SJCRH30 (cell line): ENCODE measurements at regions not wholly inside any gene's neighbourhood (a gene's known extent, or its start where the extent isn't known, plus 50 kb on each side); places are given as distances from the start of the nearest gene placed in this dataset.
A peak's percentile ranks its signal among the peaks of the same experiment; 100 is the strongest.

Experiments used
- DNase-seq, 2 experiments: peaks; one replicate each; pipeline ENCODE4 v3.0.0-alpha.2; 2015 to 2020
- H3K27ac ChIP-seq: fragments of 250-450 bp; sonication (Bioruptor Pico); 2 replicates; pipeline ENCODE4 v1.5.1; 2020; ENCODE audit warnings: mild to moderate bottlenecking, moderate library complexity
- H3K27me3 ChIP-seq: fragments of 250-450 bp; sonication (Bioruptor Pico); 2 replicates; pipeline ENCODE4 v1.5.1; 2020; ENCODE audit warnings: mild to moderate bottlenecking, moderate library complexity
- H3K36me3 ChIP-seq: fragments of 250-450 bp; sonication (Bioruptor Pico); 2 replicates; pipeline ENCODE4 v1.5.1; 2020; ENCODE audit warnings: mild to moderate bottlenecking, moderate library complexity
- H3K4me1 ChIP-seq: fragments of 250-450 bp; sonication (Bioruptor Pico); 2 replicates; pipeline ENCODE4 v1.5.1; 2020; ENCODE audit warnings: mild to moderate bottlenecking, moderate library complexity
- H3K4me3 ChIP-seq: fragments of 250-450 bp; sonication (Bioruptor Pico); 2 replicates; pipeline ENCODE4 v1.5.1; 2020; ENCODE audit warnings: mild to moderate bottlenecking, moderate library complexity
- H3K9me3 ChIP-seq: fragments of 250-450 bp; sonication (Bioruptor Pico); replicated peaks from 2 replicates; pipeline ENCODE4 v1.5.1; 2020; ENCODE audit warnings: mild to moderate bottlenecking, moderate library complexity

DNA sequence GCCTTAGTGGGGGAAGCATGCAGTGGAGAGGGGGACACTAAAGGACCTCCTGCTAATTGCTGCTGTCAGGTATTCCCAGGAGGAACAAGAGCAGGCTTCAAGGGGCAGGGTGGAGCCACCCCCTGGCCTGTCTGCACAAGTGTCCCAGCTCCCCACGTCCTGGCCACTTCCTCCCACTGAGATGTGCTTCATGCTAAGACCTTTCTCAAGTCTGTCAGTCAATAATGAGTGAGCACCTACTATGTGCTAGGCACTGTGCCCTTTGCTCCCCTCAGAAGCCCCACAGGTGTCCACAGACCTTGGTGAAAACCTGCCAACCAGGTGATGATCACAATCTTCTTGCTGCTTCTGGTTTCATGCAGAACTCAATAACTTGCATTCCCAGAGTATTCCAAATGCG, 147.9 kb downstream of the UNC5CL start:
- no peaks in the 10 kb centered on the region for H3K9me3 ChIP-seq
- no peak overlapping the region for H3K4me3 ChIP-seq
- no peaks in the 10 kb centered on the region for H3K36me3 ChIP-seq
- DNase-seq = no peak
- 0 out of 2 replicates have a peak, but pooled peaks cover 2% of the 10 kb centered on the region for H3K27me3 ChIP-seq
- H3K27ac ChIP-seq = no peak overlapping the region
- H3K4me1 ChIP-seq = no peaks in the 10 kb centered on the region

DNA sequence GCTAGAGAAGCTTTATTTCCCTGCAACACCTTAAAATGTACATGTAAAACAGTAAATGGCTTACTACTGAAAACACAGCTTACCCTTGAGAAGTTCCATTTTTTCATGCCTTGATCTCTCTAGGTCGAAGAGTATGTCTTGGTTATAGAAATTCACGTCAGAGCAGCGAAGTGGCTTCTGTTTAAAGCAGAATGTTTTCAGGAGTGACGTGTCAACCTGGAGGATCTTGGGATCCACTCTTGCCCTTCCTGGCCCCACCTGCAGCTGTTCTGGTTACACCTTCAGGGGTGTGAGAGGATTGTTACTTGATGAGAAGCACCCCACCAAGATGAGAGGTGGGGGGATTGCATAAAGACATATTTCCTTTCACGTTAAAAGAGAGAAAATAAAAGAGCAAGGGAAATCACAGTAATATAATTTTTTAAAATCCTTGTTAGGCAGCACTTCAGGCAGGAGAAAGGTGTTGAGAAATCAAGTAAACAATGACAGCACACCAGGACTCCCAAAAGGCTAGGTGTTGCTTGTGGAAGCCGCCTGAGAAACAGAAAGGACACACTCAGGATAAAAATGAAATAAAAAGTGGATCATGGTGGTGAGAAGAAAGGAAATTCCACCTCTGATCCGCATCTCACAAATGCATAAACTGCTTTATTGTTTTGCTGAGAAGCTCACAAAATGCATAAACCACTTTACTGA, 149.7 kb downstream of the UNC5CL start:
- H3K36me3 ChIP-seq = no peaks in the 10 kb centered on the region
- H3K4me1 ChIP-seq = no peaks in the 10 kb centered on the region
- no peak for DNase-seq
- H3K9me3 ChIP-seq = no peaks in the 10 kb centered on the region
- H3K27ac ChIP-seq = no peak overlapping the region
- 0 out of 2 replicates have a peak, but pooled peaks cover 2% of the 10 kb centered on the region for H3K27me3 ChIP-seq
- H3K4me3 ChIP-seq = no peak overlapping the region

DNA sequence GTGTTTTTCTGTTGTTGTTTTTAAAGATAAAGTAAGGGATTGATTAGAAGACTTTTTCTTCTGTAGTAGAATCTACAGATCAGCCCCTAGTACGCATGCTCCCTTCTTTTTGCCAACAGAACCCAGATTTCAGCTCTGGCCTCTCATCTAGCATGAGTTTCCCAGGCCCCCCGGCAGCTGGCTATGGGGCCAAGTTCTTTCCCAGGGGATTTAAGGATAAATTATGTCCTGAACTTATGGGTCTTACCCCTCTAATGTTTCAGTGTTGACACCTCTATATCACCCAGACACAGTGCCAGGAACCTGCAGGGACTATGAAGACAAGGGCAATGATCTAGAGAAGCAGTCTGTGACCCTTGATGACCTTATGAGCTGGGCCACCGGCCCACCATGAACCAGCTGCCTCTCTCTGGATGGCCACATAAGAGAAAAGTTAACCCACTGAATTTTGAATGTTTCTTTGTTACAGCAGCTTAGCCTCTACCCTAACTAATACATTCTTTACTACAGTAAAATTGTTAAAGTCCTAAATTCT, 150.5 kb downstream of the UNC5CL start:
- Histone ChIP-seq H3K27ac (no peak overlapping the region), H3K36me3 (no peaks in the 10 kb centered on the region), H3K9me3 (no peaks in the 10 kb centered on the region), H3K4me3 (no peak overlapping the region), H3K4me1 (no peaks in the 10 kb centered on the region), H3K27me3 (no peaks in the 10 kb centered on the region)
- DNase-seq = no peak

DNA sequence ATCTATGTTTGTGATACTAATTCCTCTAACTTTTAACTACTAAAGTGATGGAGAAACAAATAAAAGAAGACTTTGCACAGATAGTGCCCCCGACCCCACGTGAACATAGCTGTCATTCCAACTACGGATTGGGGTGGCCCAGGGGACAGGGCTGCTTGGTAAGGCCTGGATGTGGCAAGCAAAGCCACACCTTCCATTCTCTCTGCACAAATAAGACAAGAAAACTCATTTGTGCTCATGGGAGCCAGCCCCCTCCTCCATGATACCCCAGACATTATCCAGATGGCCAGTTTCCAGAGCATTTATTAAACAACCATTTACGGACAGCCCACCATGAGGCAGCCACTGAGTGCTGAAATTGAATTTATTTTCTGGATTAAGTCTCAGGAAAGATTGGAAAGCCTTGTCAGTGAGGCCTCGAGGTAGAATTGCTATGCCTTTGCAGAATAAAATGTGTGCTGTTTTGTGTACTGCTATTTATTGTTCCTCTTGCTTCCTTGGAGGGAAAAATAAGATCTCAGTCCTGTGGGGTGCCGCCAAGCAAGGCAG, 151.2 kb downstream of the UNC5CL start:
- Histone ChIP-seq H3K27ac (no peak overlapping the region), H3K27me3 (no peaks in the 10 kb centered on the region), H3K4me1 (no peaks in the 10 kb centered on the region), H3K36me3 (no peaks in the 10 kb centered on the region), H3K4me3 (no peak overlapping the region), H3K9me3 (no peaks in the 10 kb centered on the region)
- DNase-seq = no peak

DNA sequence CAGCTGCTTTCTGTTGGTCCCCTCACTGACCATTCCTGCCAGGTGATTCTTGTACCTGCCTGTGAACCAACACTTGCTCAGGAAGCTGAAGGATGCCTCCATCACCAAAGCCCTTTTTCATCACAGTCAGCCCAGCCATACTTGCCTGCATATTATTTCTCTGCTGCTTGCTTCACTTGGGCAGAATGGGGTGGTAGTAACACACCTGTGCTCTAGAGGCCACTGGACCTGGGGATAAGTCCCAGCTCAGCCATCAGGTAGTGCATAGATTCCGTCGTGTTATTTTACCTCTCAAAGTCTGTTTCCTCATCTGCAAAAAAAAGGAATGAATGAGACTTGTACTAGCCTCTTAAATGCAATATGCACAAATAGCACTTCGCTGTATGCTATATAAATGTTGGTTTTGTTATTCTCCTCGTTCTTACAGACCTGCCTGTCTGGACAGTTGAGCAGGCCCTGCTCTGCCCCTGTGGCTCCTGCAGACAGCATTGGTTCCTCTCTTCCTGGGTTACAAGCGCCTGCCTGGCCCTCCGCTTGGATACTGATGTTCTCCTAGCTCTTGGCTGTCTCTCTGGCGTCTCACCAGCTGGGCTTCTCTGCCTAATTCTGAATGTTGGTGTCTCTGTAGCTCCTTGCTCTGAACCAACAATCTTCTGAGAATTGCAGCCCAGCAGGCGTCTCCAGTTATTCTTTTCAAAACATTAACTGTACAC, 151.8 kb downstream of the UNC5CL start:
- H3K27me3 ChIP-seq = no peaks in the 10 kb centered on the region
- H3K4me3 ChIP-seq = no peak overlapping the region
- no peak for DNase-seq
- no peaks in the 10 kb centered on the region for H3K36me3 ChIP-seq
- H3K27ac ChIP-seq = no peak overlapping the region
- H3K4me1 ChIP-seq = no peaks in the 10 kb centered on the region
- H3K9me3 ChIP-seq = no peaks in the 10 kb centered on the region

DNA sequence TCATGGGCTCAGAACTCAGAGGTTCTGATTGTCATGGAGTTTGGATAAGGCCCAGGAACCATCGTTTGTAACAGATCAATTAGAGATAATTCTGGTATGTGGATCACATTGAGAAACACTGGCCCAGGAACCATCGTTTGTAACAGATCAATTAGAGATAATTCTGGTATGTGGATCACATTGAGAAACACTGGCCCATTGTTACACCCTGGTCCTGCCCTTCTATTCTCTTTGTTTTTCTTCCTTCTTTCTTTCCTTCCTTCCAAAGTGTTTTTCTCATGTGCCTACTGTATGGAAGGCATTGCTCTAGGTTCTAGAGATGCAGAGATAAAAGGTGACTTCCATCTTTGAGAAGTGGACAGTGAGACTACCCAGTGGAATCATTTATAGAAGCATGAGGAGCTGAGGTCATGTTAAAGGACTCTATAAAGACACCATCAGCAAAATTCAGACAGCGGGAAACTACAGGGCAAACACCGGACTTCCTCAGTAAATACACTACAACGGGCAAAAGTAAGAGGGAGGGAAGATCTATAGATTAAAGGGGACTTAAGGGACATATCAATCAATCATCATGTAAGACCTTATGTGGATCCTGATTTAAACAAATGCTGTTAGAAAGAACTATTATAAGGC, 153.8 kb downstream of the UNC5CL start:
- H3K27ac ChIP-seq = no peak overlapping the region
- no peaks in the 10 kb centered on the region for H3K9me3 ChIP-seq
- H3K36me3 ChIP-seq = no peaks in the 10 kb centered on the region
- DNase-seq = no peak
- no peaks in the 10 kb centered on the region for H3K4me1 ChIP-seq
- H3K4me3 ChIP-seq = no peak overlapping the region
- H3K27me3 ChIP-seq = no peaks in the 10 kb centered on the region

DNA sequence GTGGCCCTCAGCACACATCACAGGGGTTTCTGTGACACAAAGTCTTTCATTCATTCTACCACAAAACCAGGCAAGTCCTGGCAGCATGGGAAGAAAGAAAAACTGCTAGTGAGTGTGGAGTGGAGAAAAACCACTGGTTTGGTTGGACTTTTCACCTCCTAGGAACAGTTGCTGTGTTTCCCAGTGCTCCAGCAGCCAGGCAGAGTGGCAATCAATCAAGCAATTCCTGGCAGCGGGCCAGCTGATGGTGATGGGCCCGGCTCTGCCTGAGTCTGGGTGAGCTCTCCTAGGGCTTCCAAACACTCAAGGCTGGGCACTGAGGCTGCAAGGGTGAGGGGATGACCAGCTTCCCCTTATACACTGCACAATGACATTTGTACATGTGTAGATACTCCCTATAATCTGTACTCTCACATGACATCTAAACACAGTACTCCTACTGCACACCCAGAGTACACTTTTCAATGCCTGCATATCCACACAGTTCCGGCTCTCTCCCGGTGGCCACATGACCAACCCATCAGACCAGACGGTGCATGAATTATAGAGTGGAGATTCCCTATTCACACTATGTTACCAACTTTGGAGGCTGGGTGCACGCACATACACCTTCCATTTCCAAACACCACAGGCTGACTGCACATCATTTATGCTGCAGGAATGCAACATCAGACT, 156.6 kb downstream of the UNC5CL start:
- H3K27ac ChIP-seq = no peak overlapping the region
- H3K4me3 ChIP-seq = no peak overlapping the region
- H3K4me1 ChIP-seq = no peaks in the 10 kb centered on the region
- H3K27me3 ChIP-seq = no peaks in the 10 kb centered on the region
- H3K9me3 ChIP-seq = peaks cover 4% of the 10 kb centered on the region; the same call in 1 of the 2 replicates
- H3K36me3 ChIP-seq = no peaks in the 10 kb centered on the region
- peak in 1 of 2 experiments; percentile 22 for DNase-seq

DNA sequence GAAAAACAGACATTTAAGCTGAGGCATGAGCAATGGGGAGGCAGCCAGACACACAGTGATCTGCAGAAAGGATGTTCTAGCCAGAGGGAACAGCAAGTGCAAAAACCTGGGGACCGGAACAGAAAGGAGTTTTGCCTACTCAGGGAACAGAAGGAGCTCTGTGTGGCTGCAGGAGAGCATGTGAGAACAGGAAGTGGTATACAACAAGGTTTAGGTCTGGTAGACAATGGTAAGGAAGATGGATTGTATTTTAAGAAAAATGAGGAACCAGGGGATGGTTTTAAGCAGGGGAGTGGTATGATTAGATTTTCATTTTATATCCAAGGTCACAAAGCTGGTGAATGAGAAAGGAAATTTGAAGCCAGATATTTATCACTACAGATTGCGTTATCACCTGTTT, 157.5 kb downstream of the UNC5CL start:
- no peak overlapping the region for H3K4me3 ChIP-seq
- no peaks in the 10 kb centered on the region for H3K27me3 ChIP-seq
- DNase-seq = no peak
- peaks cover 4% of the 10 kb centered on the region; the same call in 1 of the 2 replicates for H3K9me3 ChIP-seq
- no peak overlapping the region for H3K27ac ChIP-seq
- H3K36me3 ChIP-seq = no peaks in the 10 kb centered on the region
- no peaks in the 10 kb centered on the region for H3K4me1 ChIP-seq

DNA sequence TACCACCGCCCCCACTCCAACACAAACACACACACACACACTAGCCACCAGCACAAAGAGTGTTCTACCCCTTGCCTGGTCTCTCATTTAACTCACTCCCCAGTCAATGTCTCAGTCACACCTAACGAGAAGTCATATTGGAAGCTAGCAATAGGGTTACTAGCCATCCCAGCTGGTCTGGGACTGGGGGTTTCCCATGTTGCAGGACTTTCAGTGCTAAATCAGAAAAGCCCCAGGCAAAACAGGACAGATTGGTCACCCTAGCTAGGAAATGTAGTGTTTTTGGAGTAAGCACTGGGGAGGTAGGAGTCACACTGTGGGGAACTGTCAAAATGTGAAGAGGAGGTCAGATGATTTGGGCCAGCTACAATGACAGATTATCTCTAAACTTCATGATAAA, 158.1 kb downstream of the UNC5CL start:
- no peaks in the 10 kb centered on the region for H3K4me1 ChIP-seq
- H3K9me3 ChIP-seq = peaks cover 4% of the 10 kb centered on the region; the same call in 1 of the 2 replicates
- H3K4me3 ChIP-seq = no peak overlapping the region
- DNase-seq = no peak
- H3K27ac ChIP-seq = no peak overlapping the region
- no peaks in the 10 kb centered on the region for H3K27me3 ChIP-seq
- no peaks in the 10 kb centered on the region for H3K36me3 ChIP-seq

DNA sequence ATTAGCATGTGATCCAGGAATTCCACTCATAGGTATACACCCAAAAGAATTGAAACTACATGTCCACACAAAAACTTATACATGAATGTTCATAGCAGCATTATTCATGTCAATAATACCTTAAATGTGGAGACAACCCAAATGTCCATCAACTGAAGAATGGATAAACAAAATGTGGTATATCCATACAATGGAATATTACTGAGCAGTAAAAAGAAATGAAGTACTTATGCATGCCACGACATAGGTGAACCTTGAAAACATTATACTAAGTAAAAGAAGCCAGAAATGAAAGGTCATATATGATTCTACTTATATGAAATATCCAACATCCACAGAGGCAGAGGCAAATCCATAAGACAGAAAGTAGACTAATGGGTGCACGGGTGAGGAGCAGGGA, 159.9 kb downstream of the UNC5CL start:
- Histone ChIP-seq H3K9me3 (peaks cover 4% of the 10 kb centered on the region; the same call in 1 of the 2 replicates), H3K4me3 (no peak overlapping the region), H3K36me3 (no peaks in the 10 kb centered on the region), H3K27me3 (no peaks in the 10 kb centered on the region), H3K27ac (no peak overlapping the region), H3K4me1 (no peaks in the 10 kb centered on the region)
- DNase-seq = no peak

DNA sequence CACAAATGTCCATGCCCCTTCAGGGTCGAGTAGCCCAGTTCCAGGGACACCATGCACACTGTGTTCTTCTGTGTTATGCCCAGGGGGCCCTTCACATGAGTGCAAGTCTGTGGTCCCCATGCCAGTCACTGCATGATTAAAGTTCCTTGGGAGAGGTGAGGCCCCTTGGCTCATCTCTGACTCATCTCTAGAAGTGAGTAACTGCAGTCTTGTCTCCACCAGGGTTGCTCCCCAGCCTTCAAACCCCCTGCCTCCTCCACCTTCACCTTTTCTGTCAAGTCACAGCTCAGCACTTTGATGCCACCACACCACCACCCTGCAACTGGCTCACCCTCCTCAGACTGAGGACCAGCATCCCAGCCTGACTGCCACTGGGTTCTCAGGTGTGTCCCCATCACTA, 161.7 kb downstream of the UNC5CL start:
- H3K4me3 ChIP-seq = no peak overlapping the region
- no peaks in the 10 kb centered on the region for H3K27me3 ChIP-seq
- no peaks in the 10 kb centered on the region for H3K36me3 ChIP-seq
- peaks cover 4% of the 10 kb centered on the region; the same call in 1 of the 2 replicates for H3K9me3 ChIP-seq
- DNase-seq = no peak
- no peak overlapping the region for H3K27ac ChIP-seq
- H3K4me1 ChIP-seq = no peaks in the 10 kb centered on the region

DNA sequence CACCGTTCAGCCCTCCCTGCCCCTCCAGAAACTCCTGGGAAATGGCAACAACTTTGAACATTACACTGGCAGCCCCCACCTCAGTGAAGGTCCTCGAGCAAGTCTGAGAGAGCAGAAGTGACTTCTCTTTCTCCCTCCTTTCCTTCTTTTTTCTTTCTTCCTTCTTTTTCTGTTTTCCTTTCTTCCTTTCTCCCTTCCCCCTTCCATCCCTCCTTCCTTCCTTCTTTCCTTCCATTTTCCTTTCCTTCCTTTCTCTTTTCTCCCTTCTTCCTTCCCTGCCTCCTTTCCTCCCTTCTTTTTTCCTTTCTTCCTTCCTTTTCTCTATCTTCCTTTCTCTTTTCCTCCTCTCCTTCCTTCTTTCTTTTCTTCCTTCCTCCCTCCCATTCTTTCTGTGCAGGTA, 162.7 kb downstream of the UNC5CL start:
- Histone ChIP-seq H3K4me3 (no peak overlapping the region), H3K9me3 (peaks cover 4% of the 10 kb centered on the region; the same call in 1 of the 2 replicates), H3K36me3 (no peaks in the 10 kb centered on the region), H3K27me3 (no peaks in the 10 kb centered on the region), H3K27ac (no peak overlapping the region), H3K4me1 (no peaks in the 10 kb centered on the region)
- DNase-seq = no peak

DNA sequence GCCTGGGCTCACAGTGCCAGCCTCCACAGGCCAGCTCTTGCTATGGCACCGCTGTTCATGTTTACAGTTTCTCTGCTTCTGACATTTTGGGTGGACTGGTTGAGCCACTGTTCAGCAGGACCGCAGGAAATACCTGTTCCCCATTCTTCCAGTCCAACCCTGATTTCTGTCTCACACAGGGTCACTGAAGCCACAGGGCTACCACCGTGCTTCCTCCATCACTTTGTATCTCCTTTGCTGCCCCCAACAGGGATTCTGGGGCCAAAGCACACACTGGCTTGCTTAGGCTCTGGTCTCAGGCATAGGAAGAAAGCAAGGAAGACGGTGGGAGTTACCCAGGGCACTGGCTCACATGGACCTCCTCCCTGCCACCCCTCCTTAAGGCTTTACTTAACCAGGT, 164.5 kb downstream of the UNC5CL start:
- Histone ChIP-seq H3K4me1 (no peaks in the 10 kb centered on the region), H3K36me3 (no peaks in the 10 kb centered on the region), H3K27ac (no peak overlapping the region), H3K4me3 (no peak overlapping the region), H3K9me3 (peaks cover 4% of the 10 kb centered on the region; the same call in 1 of the 2 replicates), H3K27me3 (no peaks in the 10 kb centered on the region)
- DNase-seq = peak in 1 of 2 experiments; percentile 6

DNA sequence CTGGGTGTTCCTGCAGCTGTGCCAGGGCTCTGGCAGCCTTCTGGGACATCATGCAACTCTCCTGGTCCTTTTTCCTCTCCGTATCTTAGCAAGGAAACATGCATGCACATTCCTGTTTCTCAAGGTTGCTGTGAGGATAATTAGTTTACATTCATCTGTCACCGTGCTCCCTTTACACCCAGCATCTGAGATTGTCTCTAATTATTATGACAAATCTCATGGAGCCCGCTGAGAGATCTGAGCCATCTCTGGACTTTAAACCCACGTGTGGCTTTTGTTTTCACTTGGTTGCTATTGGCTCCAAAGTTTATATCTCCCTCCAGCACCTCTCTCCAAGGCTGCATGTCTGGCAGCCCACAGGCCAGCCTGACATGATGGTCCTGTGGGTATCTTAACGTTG, 167.6 kb downstream of the UNC5CL start:
- no peak for DNase-seq
- Histone ChIP-seq H3K4me1 (no peaks in the 10 kb centered on the region), H3K36me3 (no peaks in the 10 kb centered on the region), H3K27me3 (no peaks in the 10 kb centered on the region), H3K4me3 (no peak overlapping the region), H3K27ac (no peak overlapping the region), H3K9me3 (no peaks in the 10 kb centered on the region)
